Vagina (tissue), 2 donors: ENCODE measurements at regions not wholly inside any gene's neighbourhood (a gene's known extent, or its start where the extent isn't known, plus 50 kb on each side); places are given as distances from the start of the nearest gene placed in this dataset.

ENCODE experiments used
- POLR2A ChIP-seq, 2 donors: fragments of 450-650 bp; IDR thresholded peaks; one replicate each; pipeline ENCODE4 v1.6.1; 2017; ENCODE audit warnings: antibody characterized with exemption in 2 of 2, mild to moderate bottlenecking in 2 of 2, moderate library complexity in 2 of 2
- TF ChIP-seq, protein P1 (sequence below), 3 experiments: fragments of 450-650 bp in 2 of 3; fragments of 200-600 bp in 1 of 3; sonication (generic) in 1 of 3; IDR thresholded peaks; one replicate each; pipeline ENCODE4 v1.5.1; 2017 to 2019; ENCODE audit warnings: antibody characterized with exemption in 3 of 3, mild to moderate bottlenecking in 2 of 3, moderate library complexity in 2 of 3

DNA sequence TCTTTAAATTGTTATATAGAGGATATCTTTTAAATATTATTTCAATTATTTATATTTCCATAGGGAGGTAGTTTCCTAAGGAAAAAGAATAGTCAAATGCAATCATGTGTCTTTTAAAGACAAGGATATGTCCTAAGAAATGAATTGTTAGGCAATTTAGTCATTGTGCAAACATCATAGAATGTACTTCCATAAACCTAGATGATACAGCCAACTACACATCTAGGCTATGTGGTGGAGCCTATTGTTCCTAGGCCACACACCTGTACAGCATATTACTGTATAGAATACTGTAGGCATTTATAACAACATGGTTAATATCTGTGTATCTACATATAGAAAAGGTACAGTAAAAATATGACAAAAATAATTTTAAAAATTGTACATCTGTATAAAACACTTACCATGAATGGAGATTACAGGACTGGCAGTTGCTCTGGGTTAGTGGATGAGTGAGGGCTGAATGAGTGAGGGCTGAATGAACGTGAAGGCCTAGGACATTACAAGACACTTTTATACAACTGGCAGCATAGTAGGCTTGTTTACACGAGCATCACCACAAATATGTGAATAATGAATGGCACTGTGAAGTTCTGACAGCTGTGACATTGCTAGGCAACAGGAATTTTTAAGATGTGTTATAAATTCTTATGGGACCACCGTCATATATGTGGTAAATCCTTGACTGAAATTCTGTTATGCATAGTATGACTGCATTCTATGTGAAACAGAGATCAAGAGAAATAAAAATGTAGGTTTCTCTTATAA, 1879.0 kb upstream of the RAG2 start:
- TF ChIP-seq, protein P1, sequence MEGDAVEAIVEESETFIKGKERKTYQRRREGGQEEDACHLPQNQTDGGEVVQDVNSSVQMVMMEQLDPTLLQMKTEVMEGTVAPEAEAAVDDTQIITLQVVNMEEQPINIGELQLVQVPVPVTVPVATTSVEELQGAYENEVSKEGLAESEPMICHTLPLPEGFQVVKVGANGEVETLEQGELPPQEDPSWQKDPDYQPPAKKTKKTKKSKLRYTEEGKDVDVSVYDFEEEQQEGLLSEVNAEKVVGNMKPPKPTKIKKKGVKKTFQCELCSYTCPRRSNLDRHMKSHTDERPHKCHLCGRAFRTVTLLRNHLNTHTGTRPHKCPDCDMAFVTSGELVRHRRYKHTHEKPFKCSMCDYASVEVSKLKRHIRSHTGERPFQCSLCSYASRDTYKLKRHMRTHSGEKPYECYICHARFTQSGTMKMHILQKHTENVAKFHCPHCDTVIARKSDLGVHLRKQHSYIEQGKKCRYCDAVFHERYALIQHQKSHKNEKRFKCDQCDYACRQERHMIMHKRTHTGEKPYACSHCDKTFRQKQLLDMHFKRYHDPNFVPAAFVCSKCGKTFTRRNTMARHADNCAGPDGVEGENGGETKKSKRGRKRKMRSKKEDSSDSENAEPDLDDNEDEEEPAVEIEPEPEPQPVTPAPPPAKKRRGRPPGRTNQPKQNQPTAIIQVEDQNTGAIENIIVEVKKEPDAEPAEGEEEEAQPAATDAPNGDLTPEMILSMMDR (IDR thresholded peaks at IDR 0.05) = no peak
- TF ChIP-seq POLR2A (IDR thresholded peaks at IDR 0.05) = no peak
